ENCODE measurements at regions not wholly inside any gene's neighbourhood (a gene's known extent, or its start where the extent isn't known, plus 50 kb on each side); places are given as distances from the start of the nearest gene placed in this dataset.

DNA sequence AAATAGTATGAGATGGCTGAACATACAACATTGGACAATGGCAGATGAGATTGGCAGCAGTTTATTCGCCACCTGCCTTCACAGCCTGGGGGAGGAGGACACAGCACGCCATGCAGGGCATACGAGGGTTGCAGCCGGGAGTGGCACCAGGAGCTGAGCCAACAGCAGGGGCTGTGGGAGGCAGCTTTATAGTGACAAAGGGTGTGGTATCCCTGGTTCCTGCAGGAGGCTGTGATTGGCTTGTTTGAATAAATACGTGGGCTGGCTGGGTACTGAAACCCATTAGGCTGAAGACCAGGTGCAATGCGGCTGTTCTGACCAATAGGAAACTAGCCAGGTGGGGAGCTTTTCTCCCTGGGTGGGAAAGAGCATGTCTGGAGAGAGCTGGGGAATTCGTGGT, 68.9 kb upstream of the LEP start:
- peaks cover 0 to 14% (median 6%) of the 10 kb centered on the region in 12 donors for H3K4me1 ChIP-seq
- H3K36me3 ChIP-seq: no peaks in the 10 kb centered on the region
- 50 to 55% (median 53%) methylated on average over 7 of the region's 7 CpGs for WGBS, 4 donors
- ATAC-seq (no peak), DNase-seq (no peak)
- no peak for TF ChIP-seq CTCF (IDR thresholded peaks at IDR 0.05)
- TF ChIP-seq POLR2A (IDR thresholded peaks at IDR 0.05): no peak
- H3K4me3 ChIP-seq: no peak overlapping the region
- H3K27me3 ChIP-seq: peaks cover 16 to 92% (median 34%) of the 10 kb centered on the region in 9 donors
- intact Hi-C loops (cut with DNase I): no loop called here
- no peak overlapping the region for H3K27ac ChIP-seq
- no peaks in the 10 kb centered on the region for H3K9me3 ChIP-seq

- DNase-seq (no peak), ATAC-seq (no peak)
- intact Hi-C loops (cut with DNase I): no loop called here
- Histone ChIP-seq H3K4me1 (peaks cover 0 to 8% (median 3%) of the 10 kb centered on the region in 12 donors), H3K27ac (no peak overlapping the region), H3K4me3 (no peak overlapping the region), H3K9me3 (no peaks in the 10 kb centered on the region), H3K27me3 (peaks cover 8 to 90% (median 26%) of the 10 kb centered on the region in 9 donors), H3K36me3 (no peaks in the 10 kb centered on the region)
- TF ChIP-seq POLR2A (IDR thresholded peaks at IDR 0.05) (no peak), CTCF (IDR thresholded peaks at IDR 0.05) (no peak)
- 63 to 76% (median 71%) methylated on average over 6 of the region's 6 CpGs for WGBS, 4 donors
These were observed 68.1 kb upstream of the LEP start for GRCh38 chr7:128172963-128173362.

DNA sequence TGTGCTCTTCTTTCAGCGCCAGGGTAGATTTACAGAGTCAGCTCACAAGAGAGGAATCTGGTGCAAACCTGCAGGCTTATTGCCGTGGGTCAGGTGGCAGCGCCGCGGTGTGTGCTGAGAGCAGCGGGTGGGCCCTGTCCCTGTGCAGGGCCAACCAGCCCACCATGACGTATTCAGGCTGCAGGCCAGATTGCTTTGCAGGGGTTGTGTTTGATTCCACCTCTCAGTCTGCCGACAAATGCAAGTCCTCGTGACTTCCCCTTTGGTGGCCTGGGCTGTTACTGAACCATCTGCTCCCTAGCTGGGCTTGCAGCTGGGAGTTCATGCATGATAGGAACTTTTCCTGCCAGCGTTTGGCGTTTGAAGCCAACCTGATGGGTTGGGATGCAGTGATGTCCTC, 66.7 kb upstream of the LEP start:
- Histone ChIP-seq H3K4me1 (no peaks in the 10 kb centered on the region), H3K27me3 (peaks cover 0 to 91% (median 16%) of the 10 kb centered on the region in 9 donors), H3K36me3 (no peaks in the 10 kb centered on the region), H3K27ac (no peak overlapping the region), H3K4me3 (no peak overlapping the region), H3K9me3 (no peaks in the 10 kb centered on the region)
- TF ChIP-seq POLR2A (IDR thresholded peaks at IDR 0.05): no peak
- no peak for TF ChIP-seq CTCF (IDR thresholded peaks at IDR 0.05)
- intact Hi-C loops (cut with DNase I): no loop called here
- WGBS, 4 donors: 69 to 81% (median 75%) methylated on average over 11 of the region's 11 CpGs
- ATAC-seq (no peak), DNase-seq (no peak)

DNA sequence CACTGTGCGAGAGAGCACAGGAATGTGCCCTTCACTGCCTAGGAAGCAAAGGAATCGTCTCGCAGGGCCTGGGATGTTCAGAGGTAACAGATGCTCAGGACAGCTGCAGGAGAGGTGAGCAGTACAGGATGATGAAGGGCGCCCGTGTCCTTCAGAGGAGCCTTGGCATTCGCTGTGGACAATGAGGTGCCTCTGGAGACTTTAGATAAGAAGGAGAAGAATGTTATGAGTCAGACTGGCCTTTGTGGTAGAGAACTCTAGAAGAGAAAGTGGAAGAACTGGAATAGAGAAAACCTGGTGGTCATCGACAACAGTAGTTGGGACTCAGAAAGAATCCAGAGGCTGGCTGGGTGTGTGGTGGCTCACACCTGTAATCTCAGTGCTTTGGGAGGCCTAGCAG, 64.4 kb upstream of the LEP start:
- Histone ChIP-seq H3K4me3 (no peak overlapping the region), H3K27me3 (peaks cover 0 to 69% (median 7%) of the 10 kb centered on the region in 9 donors), H3K36me3 (no peaks in the 10 kb centered on the region), H3K9me3 (no peaks in the 10 kb centered on the region), H3K27ac (no peak overlapping the region), H3K4me1 (no peaks in the 10 kb centered on the region)
- WGBS, 4 donors: 71 to 76% (median 72%) methylated on average over 7 of the region's 7 CpGs
- DNase-seq (no peak), ATAC-seq (no peak)
- intact Hi-C loops (cut with DNase I): no loop called here
- TF ChIP-seq POLR2A (IDR thresholded peaks at IDR 0.05) (no peak), CTCF (IDR thresholded peaks at IDR 0.05) (no peak)

Data from heart left ventricle (tissue), 16 donors.